Psoas muscle (tissue), 7 donors: ENCODE measurements at regions not wholly inside any gene's neighbourhood (a gene's known extent, or its start where the extent isn't known, plus 50 kb on each side); places are given as distances from the start of the nearest gene placed in this dataset.
"Not testable (repeated sequence)": the region's sequence is repeated elsewhere in the genome, so short reads cannot be mapped to it uniquely, and the experiment has no call there.

Experiments
- ATAC-seq, 4 donors: fragments of 200-7000 bp; cut with Tn5 transposase; one replicate each; pipeline ENCODE4 v1.9.1; 2020; ENCODE audit warnings: moderate library complexity in 3 of 4, mild to moderate bottlenecking in 2 of 4
- DNase-seq, 2 donors: peaks; one replicate each; pipeline ENCODE4 v3.0.0-alpha.2; 2020
- H3K27ac ChIP-seq: fragments of 200-600 bp; one replicate; pipeline ENCODE4 v1.8.0; 2022
- H3K27me3 ChIP-seq, 3 donors: fragments of 200-600 bp in 1 of 3; one replicate each; pipeline versions ENCODE4 v1.6.1 to v1.8.0; 2013 to 2022; ENCODE audit warnings: low read length in 2 of 3, mild to moderate bottlenecking in 2 of 3, moderate library complexity in 1 of 3; ENCODE audit not compliant: insufficient read depth in 3 of 3
- H3K36me3 ChIP-seq, 2 donors: fragments of 200-600 bp in 1 of 2; one replicate each; pipeline versions ENCODE4 v1.6.1 to v1.8.0; 2013 to 2022; ENCODE audit warnings: low read depth in 1 of 2, mild to moderate bottlenecking in 1 of 2, moderate library complexity in 1 of 2; ENCODE audit not compliant: insufficient read depth in 1 of 2
- H3K4me1 ChIP-seq: fragments of 200-600 bp; one replicate; pipeline ENCODE4 v1.8.0; 2022
- H3K4me3 ChIP-seq: fragments of 200-600 bp; one replicate; pipeline ENCODE4 v1.8.0; 2022; ENCODE audit warnings: mild to moderate bottlenecking
- H3K9me3 ChIP-seq: fragments of 200-600 bp; one replicate; pipeline ENCODE4 v1.8.0; 2022
- WGBS, 3 donors: extraction: QIAGEN DNeasy Blood & Tissue Kit; methylation state at CpG; one replicate each; pipeline versions ENCODE4 v1.1.6 to v1.1.7; 2013; 5-methylcytosine and 5-hydroxymethylcytosine counted together
- intact Hi-C, 2 donors: fragments of 100-400 bp; cut with DNase I; formaldehyde crosslinking; loops; one replicate each; pipeline versions ENCODE4 v1.11.0 to v1.14.2; 2022
- TF ChIP-seq, protein P1 (sequence below): fragments of 200-600 bp; IDR thresholded peaks from one replicate; pipeline ENCODE4 v1.8.0; 2022; ENCODE audit warnings: antibody characterized with exemption
- donor health status: healthy with polysubstance abuse.
- donor health status: DM: no; HTN: no; CAD: no; lungs with moderate emphysema.
- donor health status: Bipolar disorder and iron deficiency.
- donor health status: healthy.
- donor health status: DM: yes; HTN: yes; CAD: no.
- donor health status: DM: no; HTN: no; CAD: no.
- donor health status: DM: yes; HTN: yes; CAD: no.

DNA sequence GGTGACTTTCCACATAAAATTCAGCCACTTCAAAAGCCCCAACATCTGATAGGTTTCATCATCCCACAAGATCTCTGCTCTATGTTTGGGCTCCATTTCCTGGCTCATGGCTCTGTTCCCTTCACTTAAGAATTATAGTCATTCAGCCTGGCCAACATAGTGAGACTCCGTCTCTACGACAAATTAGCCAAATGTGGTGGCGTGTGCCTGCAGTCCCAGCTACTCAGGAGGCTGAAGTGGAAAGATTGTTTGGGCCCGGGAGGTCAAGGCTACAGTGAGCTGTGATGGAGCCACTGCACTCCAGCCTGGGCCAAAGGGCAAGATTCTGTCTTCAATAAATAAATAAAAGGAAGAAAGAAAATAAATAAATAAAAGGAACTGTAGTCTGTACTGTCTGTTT is 57.9 kb upstream of the CTSV start:
- H3K27ac ChIP-seq, result no peak overlapping the region
- peaks cover 0 to 3% (median 3%) of the 10 kb centered on the region in 3 donors for H3K27me3 ChIP-seq
- intact Hi-C loops, result no loop called here
- ATAC-seq (no peak), DNase-seq (no peak)
- no peak overlapping the region for H3K4me3 ChIP-seq
- TF ChIP-seq, protein P1, sequence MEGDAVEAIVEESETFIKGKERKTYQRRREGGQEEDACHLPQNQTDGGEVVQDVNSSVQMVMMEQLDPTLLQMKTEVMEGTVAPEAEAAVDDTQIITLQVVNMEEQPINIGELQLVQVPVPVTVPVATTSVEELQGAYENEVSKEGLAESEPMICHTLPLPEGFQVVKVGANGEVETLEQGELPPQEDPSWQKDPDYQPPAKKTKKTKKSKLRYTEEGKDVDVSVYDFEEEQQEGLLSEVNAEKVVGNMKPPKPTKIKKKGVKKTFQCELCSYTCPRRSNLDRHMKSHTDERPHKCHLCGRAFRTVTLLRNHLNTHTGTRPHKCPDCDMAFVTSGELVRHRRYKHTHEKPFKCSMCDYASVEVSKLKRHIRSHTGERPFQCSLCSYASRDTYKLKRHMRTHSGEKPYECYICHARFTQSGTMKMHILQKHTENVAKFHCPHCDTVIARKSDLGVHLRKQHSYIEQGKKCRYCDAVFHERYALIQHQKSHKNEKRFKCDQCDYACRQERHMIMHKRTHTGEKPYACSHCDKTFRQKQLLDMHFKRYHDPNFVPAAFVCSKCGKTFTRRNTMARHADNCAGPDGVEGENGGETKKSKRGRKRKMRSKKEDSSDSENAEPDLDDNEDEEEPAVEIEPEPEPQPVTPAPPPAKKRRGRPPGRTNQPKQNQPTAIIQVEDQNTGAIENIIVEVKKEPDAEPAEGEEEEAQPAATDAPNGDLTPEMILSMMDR, result no peak
- 89 to 94% (median 90%) methylated on average over 4 of the region's 4 CpGs for WGBS, 3 donors
- no peaks in the 10 kb centered on the region for H3K36me3 ChIP-seq
- no peaks in the 10 kb centered on the region for H3K4me1 ChIP-seq
- no peaks in the 10 kb centered on the region for H3K9me3 ChIP-seq

- peaks cover 0 to 14% (median 3%) of the 10 kb centered on the region in 3 donors for H3K27me3 ChIP-seq
- WGBS, 3 donors, result 53 to 60% (median 53%) methylated on average over 3 of the region's 3 CpGs
- H3K9me3 ChIP-seq, ATAC-seq, H3K4me3 ChIP-seq, intact Hi-C loops, H3K36me3 ChIP-seq, DNase-seq, H3K27ac ChIP-seq, H3K4me1 ChIP-seq: not testable (repeated sequence)
Measured at GRCh38 chr9:97089361-97089760, 50.4 kb upstream of the CTSV start.
